ENCODE measurements at regions not wholly inside any gene's neighbourhood (a gene's known extent, or its start where the extent isn't known, plus 50 kb on each side); places are given as distances from the start of the nearest gene placed in this dataset.

- TF ChIP-seq ASH2L (IDR thresholded peaks at IDR 0.05; ENCODE audit: low read length) (no peak), GABPA (IDR thresholded peaks at IDR 0.05; ENCODE audit: borderline replicate concordance, insufficient read depth, low read length) (no peak), JUND (IDR thresholded peaks at IDR 0.05; ENCODE audit: low read length) (no peak), KDM4A (IDR thresholded peaks at IDR 0.05; ENCODE audit: low read depth, low read length, severe bottlenecking) (no peak), MAFK (IDR thresholded peaks at IDR 0.05; ENCODE audit: low read depth, low read length) (no peak), RFX5 (IDR thresholded peaks at IDR 0.05; ENCODE audit: borderline replicate concordance, low read depth, low read length) (no peak), NANOG (IDR thresholded peaks at IDR 0.05; ENCODE audit: insufficient read depth, low read depth, low read length, poor library complexity, severe bottlenecking) (no peak), HDAC2 (IDR thresholded peaks at IDR 0.05; ENCODE audit: borderline replicate concordance in 1 of 2, low read depth in 2 of 2, low read length in 2 of 2) (no peak), SIX5 (IDR thresholded peaks at IDR 0.05; ENCODE audit: low read depth, low read length) (no peak)
Observed at GRCh38 chr17:73939806-73940205, 263.7 kb upstream of the RPL38 start (continued).
